ENCODE measurements at regions not wholly inside any gene's neighbourhood (a gene's known extent, or its start where the extent isn't known, plus 50 kb on each side); places are given as distances from the start of the nearest gene placed in this dataset.
"Not testable (repeated sequence)": the region's sequence is repeated elsewhere in the genome, so short reads cannot be mapped to it uniquely, and the experiment has no call there.

DNA sequence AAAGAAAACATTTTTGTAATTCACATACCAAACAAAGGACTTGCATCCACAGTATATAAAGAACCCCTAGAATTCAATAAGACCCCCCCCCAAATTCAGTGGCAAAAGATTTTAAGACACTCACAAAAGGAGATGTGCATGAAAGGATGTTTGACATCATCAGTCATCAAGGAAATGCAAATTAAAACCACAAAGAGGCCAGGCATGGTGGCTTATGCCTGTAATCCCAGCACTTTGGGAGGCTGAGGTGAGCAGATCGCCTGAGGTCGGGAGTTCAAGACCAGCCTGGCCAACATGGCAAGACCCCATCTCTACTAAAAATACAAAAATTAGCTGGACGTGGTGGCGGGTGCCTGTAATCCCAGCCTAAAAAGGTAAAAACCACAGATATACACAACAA is 61.3 kb downstream of the AIPL1 start:
- H3K4me3 ChIP-seq (ENCODE audit: insufficient read depth, low read depth, low read length); H3K36me3 ChIP-seq (replicated peaks; ENCODE audit: control insufficient read depth, insufficient read depth, low read length); DNase-seq; H3K27me3 ChIP-seq (ENCODE audit: control insufficient read depth, insufficient read depth, low read length): not testable (repeated sequence)

DNA sequence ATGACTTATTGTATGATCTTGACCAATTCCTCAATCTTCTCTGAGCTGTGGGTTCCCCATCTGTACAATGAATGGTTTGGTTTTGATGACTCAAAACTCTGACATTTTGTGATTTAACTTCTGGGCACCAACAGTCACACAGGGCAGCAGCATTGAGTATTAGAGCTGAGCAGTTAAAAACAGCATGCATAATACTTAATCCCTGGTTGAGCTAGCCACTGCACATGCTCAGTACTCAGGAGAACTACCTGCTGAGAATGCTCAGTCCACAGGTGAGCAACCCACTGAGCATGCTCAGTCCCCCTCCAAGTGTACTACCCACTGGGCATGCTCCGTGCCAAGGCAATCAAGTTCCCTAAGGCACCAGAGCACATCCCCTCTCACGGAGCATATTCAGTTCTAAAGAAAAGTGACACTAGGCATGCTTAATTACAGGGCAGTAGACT is 68.7 kb downstream of the AIPL1 start:
- no peaks in the 10 kb centered on the region for H3K36me3 ChIP-seq (replicated peaks; ENCODE audit: control insufficient read depth, insufficient read depth, low read length)
- DNase-seq = peak; percentile 48
- no peak overlapping the region for H3K4me3 ChIP-seq (ENCODE audit: insufficient read depth, low read depth, low read length)
- no peaks in the 10 kb centered on the region for H3K27me3 ChIP-seq (ENCODE audit: control insufficient read depth, insufficient read depth, low read length)

DNA sequence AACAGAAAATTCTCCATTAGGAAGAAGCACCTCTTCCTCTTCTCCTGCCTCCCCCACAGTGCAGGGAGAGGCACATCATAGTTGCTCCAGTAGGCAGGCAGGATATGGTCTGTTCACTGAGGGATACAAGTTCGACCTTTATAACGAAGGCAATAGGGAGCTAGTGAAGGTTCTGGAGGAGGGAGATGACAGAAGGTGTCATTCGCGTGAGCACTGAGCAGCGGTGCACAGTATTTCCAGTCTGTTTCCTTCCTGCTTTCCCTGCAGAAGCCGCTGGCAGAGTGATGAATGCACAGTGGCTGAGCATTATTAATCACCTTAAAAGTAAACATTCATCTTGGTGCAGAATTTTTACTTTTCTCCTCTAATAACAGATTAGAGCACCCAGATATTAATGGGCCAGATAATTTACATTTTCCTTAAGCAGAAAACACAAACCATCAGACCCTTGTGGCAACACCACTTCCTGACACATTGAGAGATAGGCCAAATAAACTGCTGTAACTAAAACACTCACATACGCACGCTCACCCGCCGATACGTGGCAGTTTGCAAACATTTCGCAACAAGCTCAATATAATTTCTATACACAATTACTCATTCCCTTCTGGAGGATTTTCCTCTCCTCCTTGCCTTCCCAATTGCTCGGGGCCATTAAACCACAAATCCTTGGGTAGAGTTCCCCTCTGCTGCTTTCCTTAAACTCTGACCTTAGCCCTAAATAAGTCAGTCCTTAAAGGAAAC is 69.5 kb downstream of the AIPL1 start:
- Histone ChIP-seq H3K27me3 (ENCODE audit: control insufficient read depth, insufficient read depth, low read length) (no peaks in the 10 kb centered on the region), H3K4me3 (ENCODE audit: insufficient read depth, low read depth, low read length) (no peak overlapping the region), H3K36me3 (replicated peaks; ENCODE audit: control insufficient read depth, insufficient read depth, low read length) (no peaks in the 10 kb centered on the region)
- DNase-seq = no peak

DNA sequence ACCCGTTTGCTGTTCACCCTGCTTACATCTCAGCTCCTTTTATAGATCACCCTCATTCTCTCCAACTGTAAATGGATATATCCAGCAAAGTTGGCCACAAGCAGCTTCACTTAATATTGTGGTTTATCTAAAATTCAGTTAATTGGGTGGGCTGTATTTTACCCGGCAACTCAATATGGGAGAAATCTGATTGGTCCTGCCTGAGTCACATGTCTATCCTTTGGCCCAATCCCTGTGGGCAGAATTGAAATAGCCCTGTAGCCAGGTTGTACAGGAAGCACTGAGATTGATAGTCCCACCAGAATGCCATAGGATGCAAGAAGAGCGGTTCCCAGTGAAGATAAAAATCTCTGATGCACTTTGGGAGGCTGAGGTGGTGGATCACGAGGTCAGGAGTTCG is 73.2 kb downstream of the AIPL1 start:
- no peak overlapping the region for H3K4me3 ChIP-seq (ENCODE audit: insufficient read depth, low read depth, low read length)
- H3K36me3 ChIP-seq (replicated peaks; ENCODE audit: control insufficient read depth, insufficient read depth, low read length) = no peaks in the 10 kb centered on the region
- H3K27me3 ChIP-seq (ENCODE audit: control insufficient read depth, insufficient read depth, low read length) = no peaks in the 10 kb centered on the region
- peak; percentile 73 for DNase-seq

DNA sequence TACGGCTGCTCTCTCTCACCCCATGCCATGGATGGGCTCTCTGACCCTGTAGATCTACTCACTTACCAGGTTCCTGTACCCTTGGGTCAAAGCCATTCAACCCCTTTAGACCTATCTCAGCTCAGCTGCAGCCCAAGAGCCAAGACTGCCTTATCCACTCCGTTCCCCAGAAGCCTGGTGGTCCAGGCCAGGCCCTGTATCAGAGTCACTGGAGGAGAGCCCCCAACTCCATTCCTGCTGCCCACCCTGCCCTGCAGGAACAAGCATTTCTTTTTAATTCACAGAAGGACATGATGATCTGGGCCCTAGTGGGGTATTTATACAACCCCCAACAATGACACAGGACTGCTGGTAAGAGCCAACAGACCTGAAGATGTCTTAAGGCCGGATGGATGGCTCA is 76.8 kb downstream of the AIPL1 start:
- Histone ChIP-seq H3K27me3 (ENCODE audit: control insufficient read depth, insufficient read depth, low read length) (no peaks in the 10 kb centered on the region), H3K4me3 (ENCODE audit: insufficient read depth, low read depth, low read length) (no peak overlapping the region), H3K36me3 (replicated peaks; ENCODE audit: control insufficient read depth, insufficient read depth, low read length) (no peaks in the 10 kb centered on the region)
- DNase-seq = no peak

DNA sequence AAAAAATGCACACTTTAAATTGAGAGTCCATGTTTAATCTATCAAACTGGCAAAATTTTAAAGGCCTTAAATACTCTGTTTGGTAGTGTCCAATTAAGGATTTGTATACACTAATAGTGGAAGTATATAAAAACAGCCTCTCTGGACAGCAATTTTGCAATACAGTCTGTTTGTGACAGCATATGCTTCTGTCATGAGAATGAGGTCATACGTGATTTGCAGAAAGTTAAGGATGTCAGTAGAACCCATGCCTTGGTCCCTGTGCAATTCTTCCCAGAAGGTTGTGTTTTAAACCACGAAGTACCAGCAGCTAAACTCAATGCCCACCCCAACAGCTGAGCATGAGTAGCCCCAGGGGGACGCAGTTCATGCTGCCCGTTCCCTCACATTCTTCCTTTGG is 78.4 kb downstream of the AIPL1 start:
- Histone ChIP-seq H3K4me3 (ENCODE audit: insufficient read depth, low read depth, low read length) (no peak overlapping the region), H3K27me3 (ENCODE audit: control insufficient read depth, insufficient read depth, low read length) (no peaks in the 10 kb centered on the region), H3K36me3 (replicated peaks; ENCODE audit: control insufficient read depth, insufficient read depth, low read length) (no peaks in the 10 kb centered on the region)
- DNase-seq = no peak

DNA sequence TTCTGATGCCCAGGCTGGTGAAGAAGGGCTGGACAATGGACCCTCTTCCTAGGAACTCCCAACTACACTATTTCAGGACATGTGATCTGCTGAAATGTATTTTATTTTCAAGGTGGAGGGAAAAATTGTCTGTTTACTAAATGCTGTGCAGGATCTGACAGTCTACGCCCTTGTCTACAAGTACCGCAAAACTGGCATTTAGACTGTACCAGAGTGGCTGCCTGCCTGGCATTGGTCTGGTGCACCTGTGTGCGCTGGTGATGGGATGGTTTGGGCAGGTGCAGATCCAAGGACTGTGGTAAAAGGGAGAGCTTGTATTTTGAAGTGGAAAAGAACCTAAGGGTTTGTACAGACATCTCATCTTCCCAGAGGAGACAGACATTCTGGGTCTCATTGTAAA is 79.7 kb downstream of the AIPL1 start:
- no peak overlapping the region for H3K4me3 ChIP-seq (ENCODE audit: insufficient read depth, low read depth, low read length)
- no peaks in the 10 kb centered on the region for H3K36me3 ChIP-seq (replicated peaks; ENCODE audit: control insufficient read depth, insufficient read depth, low read length)
- H3K27me3 ChIP-seq (ENCODE audit: control insufficient read depth, insufficient read depth, low read length) = no peaks in the 10 kb centered on the region
- no peak for DNase-seq

DNA sequence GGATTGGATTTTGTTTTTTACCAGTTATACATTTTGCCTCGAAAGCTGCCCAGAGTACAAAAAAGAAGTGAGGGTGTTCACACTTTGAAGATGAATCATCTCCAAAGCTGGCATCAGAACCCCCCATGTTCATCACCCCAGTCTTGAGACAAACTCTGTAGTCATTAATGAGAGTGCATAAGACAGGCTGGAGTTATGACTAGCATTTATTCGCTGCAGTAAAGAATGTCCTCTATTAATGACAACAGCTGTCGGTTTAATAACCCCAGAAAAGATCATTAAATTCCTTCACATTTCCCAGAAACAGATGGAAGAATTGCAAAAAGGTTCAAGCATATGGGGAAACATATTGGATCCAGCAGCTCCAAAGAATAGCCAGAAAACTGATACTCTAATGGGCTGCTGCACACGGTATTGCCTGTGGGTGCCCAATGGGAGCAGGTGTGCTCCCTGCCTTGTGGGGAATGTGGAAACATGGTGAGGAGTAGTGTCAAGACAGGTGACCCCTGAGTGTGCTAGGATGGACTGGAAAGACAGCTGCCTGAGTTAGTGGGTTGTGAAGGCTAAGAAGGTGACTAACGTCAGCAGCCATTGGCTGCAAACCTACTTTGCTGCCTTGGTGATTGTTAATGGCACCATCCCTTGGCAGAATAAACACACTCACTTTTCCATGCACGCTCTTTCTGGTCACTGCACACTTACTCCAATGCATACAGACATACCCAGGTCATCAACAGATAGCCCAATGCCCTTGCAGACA is 81.9 kb downstream of the AIPL1 start:
- H3K36me3 ChIP-seq (replicated peaks; ENCODE audit: control insufficient read depth, insufficient read depth, low read length) = no peaks in the 10 kb centered on the region
- no peak for DNase-seq
- no peak overlapping the region for H3K4me3 ChIP-seq (ENCODE audit: insufficient read depth, low read depth, low read length)
- no peaks in the 10 kb centered on the region for H3K27me3 ChIP-seq (ENCODE audit: control insufficient read depth, insufficient read depth, low read length)

DNA sequence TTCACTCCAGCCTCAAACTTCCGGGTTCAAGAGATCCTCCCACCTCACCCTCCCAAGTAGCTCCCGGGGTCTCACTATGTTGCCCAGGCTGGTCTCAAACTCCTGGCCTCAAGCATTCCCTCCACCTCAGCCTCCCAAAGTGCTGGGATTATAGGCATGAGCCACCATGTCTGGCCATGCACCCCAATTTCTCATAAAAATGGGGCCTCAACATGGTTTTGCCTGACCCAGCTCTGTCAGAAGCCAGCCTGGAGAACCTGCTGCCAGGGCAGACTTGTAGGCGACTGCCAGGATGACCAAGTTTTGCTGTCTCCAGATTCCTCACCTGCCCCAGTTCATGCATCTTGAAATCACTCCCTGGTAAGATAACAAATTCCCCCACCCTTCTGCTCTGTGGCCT is 82.9 kb downstream of the AIPL1 start:
- no peak overlapping the region for H3K4me3 ChIP-seq (ENCODE audit: insufficient read depth, low read depth, low read length)
- no peaks in the 10 kb centered on the region for H3K27me3 ChIP-seq (ENCODE audit: control insufficient read depth, insufficient read depth, low read length)
- DNase-seq = no peak
- H3K36me3 ChIP-seq (replicated peaks; ENCODE audit: control insufficient read depth, insufficient read depth, low read length) = no peaks in the 10 kb centered on the region

DNA sequence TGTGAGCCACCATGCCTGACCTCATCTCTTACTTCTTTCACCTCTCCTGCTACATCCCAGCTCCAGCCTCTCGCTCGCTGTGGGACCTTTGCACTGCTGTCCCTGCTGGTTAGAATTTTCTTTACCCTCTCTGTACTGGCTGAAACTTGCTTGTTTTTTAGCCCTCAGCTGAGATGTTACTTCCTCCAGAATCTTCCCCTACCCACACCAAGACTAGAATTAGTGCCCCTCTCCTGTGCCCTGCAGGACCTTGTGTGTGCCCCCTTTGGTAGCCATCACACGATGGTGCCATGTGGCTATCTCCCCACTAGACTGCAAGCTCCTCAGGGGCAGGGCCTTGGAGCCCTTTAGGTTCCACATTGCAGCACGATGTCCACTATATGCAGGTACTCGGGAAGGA is 84.1 kb downstream of the AIPL1 start:
- no peak for DNase-seq
- no peaks in the 10 kb centered on the region for H3K36me3 ChIP-seq (replicated peaks; ENCODE audit: control insufficient read depth, insufficient read depth, low read length)
- H3K27me3 ChIP-seq (ENCODE audit: control insufficient read depth, insufficient read depth, low read length) = no peaks in the 10 kb centered on the region
- no peak overlapping the region for H3K4me3 ChIP-seq (ENCODE audit: insufficient read depth, low read depth, low read length)

DNA sequence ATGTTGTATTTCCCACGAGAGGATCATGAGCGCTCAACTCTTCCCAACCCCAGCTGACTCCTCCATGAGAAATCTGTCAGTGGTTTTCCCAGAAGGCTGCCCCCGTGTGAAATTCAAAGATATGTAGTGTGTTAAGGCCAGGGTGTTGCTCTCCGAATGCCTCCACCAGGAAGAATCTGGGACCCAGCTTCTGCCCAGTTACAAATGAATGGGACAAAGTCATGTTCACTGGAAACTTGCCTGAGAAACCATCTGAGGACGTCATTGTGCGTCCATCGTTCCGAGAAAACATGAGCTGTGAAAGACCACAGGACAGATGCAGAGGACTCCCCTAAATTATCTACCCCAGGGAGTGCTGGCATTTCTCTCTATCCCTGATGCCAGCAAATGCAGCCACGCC is 86.0 kb downstream of the AIPL1 start:
- no peaks in the 10 kb centered on the region for H3K36me3 ChIP-seq (replicated peaks; ENCODE audit: control insufficient read depth, insufficient read depth, low read length)
- no peaks in the 10 kb centered on the region for H3K27me3 ChIP-seq (ENCODE audit: control insufficient read depth, insufficient read depth, low read length)
- no peak overlapping the region for H3K4me3 ChIP-seq (ENCODE audit: insufficient read depth, low read depth, low read length)
- DNase-seq = no peak

DNA sequence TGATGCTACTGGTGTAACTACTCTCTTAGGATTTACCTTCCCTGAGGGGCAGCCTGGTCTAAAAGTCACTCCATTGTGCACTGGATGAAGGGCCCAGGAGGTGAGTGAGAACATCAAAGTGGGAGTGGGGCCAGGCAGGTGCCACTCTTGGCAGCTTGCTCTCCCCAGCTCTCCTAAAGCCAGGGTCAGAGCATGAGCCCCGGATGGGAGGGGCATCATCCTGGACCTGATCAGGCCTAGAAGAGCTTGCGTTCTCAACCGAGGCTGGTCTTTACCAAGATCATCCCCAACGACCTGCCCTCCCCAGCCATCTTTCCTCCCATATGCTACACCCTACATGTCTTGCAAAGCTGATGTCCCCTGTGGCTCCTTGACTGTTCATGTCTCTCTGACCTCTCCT is 87.1 kb downstream of the AIPL1 start:
- DNase-seq = no peak
- Histone ChIP-seq H3K27me3 (ENCODE audit: control insufficient read depth, insufficient read depth, low read length) (no peaks in the 10 kb centered on the region), H3K36me3 (replicated peaks; ENCODE audit: control insufficient read depth, insufficient read depth, low read length) (no peaks in the 10 kb centered on the region), H3K4me3 (ENCODE audit: insufficient read depth, low read depth, low read length) (no peak overlapping the region)

DNA sequence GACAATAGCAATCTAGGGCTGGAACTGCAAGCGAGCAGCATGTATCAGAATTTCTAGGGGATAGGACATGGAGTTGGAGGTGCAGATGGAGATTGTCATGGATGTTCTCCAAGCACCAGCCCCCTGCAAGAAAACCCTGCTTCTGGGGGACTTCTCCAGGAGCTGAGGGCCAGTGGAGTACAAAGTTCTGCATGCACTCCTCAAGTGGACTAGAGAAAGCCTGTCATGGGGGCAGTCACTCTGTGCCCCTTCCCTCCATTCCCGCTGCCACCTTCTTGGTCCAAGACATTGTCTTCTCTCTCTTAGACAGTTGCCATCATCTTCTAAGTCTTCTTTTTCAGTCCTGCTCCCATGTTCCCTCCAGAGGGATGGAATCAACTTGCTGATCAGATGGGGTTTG is 87.9 kb downstream of the AIPL1 start:
- no peak overlapping the region for H3K4me3 ChIP-seq (ENCODE audit: insufficient read depth, low read depth, low read length)
- H3K36me3 ChIP-seq (replicated peaks; ENCODE audit: control insufficient read depth, insufficient read depth, low read length) = no peaks in the 10 kb centered on the region
- no peak for DNase-seq
- no peaks in the 10 kb centered on the region for H3K27me3 ChIP-seq (ENCODE audit: control insufficient read depth, insufficient read depth, low read length)

DNA sequence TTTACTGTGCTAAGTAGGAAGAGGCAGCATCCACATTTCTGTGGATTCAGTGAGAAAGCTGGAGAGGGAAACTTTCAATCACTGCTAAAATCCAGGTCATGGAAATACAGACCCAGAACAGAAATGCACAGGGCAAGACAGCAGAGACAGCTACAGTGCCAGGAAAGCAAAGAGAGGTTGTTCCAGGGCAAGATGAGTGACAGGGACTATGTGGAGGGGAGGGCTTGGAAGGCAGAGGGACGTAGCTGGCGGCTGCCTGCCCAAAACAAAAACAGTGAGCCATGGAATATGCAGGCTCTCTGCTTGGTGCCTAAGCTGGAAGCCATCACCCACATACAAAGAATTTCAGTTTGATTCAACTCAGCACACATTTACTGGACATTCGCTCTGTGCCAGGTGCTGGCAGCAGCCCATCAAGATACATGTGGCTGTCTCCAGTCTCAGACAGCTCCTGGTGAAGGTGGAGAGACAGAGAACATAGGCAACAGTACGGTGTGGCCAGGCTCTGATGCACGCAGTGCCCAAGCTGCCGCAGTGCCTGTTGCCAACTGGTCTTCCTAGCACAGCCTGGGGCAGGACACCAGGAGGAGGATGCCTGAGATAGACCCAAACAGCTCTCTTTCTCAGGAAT is 88.7 kb downstream of the AIPL1 start:
- H3K36me3 ChIP-seq (replicated peaks; ENCODE audit: control insufficient read depth, insufficient read depth, low read length) = no peaks in the 10 kb centered on the region
- no peak for DNase-seq
- no peaks in the 10 kb centered on the region for H3K27me3 ChIP-seq (ENCODE audit: control insufficient read depth, insufficient read depth, low read length)
- H3K4me3 ChIP-seq (ENCODE audit: insufficient read depth, low read depth, low read length) = no peak overlapping the region

DNA sequence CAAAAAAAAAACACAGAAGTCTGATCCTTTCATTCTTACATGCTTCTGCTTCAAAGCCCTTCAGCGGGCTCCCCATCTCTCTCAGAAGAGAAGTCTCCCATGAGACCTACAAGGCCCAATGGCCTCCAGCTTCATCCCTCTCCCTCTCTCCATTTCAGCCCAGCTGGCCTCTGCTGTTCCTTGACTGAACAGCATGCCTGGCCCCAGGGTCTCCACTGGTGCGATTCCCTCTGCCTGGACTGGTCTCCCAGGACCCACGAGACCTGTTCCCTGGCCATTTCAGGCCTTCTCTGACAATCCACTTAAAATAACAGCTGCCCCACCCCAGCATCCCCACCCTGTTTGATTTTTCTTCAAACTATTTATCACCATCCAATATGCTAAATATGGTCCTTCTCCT is 91.2 kb downstream of the AIPL1 start:
- no peak for DNase-seq
- H3K4me3 ChIP-seq (ENCODE audit: insufficient read depth, low read depth, low read length) = no peak overlapping the region
- H3K27me3 ChIP-seq (ENCODE audit: control insufficient read depth, insufficient read depth, low read length) = no peaks in the 10 kb centered on the region
- no peaks in the 10 kb centered on the region for H3K36me3 ChIP-seq (replicated peaks; ENCODE audit: control insufficient read depth, insufficient read depth, low read length)
